ENCODE measurements at regions not wholly inside any gene's neighbourhood (a gene's known extent, or its start where the extent isn't known, plus 50 kb on each side); places are given as distances from the start of the nearest gene placed in this dataset.

DNA sequence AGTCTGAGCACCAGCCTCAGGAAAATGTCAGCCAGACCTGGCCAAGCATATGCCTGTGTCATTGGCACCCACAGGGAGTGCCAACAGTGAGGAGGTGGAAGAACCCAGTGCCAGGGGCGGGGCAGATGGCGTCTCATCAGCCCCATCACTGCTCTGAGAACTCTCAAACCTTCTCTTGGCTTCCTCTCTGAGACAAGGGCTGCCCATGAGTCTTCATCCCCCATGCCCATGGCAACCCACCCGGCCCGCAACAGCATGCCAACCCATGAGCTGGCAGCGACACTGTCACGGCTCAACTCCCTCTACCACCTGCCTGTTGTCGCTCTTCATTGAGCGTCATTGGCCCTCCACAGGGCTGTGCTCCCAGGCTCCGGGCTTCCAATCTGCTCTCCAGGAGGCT lies 340.5 kb downstream of the BUD13 start:
- ATAC-seq (no peak), DNase-seq (ENCODE audit: low read depth, low spot score) (no peak)
- peaks cover 6% of the 10 kb centered on the region; the same call in 1 of the 2 replicates for H3K27me3 ChIP-seq (ENCODE audit: control insufficient read depth, insufficient read depth, low read length)
- intact Hi-C loops (cut with micrococcal nuclease; ENCODE audit: unreplicated experiment) = no loop called here
- no TSS peak for BruUV-seq (replicated peaks)
- CTCF ChIA-PET = no interaction called here
- H3K27ac ChIP-seq (ENCODE audit: low read length) = no peak overlapping the region
- POLR2A ChIA-PET = no interaction called here
- TF ChIP-seq TCF7L2 (IDR thresholded peaks at IDR 0.05; ENCODE audit: low read depth, low read length) (no peak), SIN3A (IDR thresholded peaks at IDR 0.05; ENCODE audit: borderline replicate concordance, insufficient read depth, low read depth, low read length) (no peak), POLR2AphosphoS5 (IDR thresholded peaks at IDR 0.05; ENCODE audit: low read depth, low read length) (no peak)
- TF ChIP-seq, protein P1, sequence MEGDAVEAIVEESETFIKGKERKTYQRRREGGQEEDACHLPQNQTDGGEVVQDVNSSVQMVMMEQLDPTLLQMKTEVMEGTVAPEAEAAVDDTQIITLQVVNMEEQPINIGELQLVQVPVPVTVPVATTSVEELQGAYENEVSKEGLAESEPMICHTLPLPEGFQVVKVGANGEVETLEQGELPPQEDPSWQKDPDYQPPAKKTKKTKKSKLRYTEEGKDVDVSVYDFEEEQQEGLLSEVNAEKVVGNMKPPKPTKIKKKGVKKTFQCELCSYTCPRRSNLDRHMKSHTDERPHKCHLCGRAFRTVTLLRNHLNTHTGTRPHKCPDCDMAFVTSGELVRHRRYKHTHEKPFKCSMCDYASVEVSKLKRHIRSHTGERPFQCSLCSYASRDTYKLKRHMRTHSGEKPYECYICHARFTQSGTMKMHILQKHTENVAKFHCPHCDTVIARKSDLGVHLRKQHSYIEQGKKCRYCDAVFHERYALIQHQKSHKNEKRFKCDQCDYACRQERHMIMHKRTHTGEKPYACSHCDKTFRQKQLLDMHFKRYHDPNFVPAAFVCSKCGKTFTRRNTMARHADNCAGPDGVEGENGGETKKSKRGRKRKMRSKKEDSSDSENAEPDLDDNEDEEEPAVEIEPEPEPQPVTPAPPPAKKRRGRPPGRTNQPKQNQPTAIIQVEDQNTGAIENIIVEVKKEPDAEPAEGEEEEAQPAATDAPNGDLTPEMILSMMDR (IDR thresholded peaks at IDR 0.05) = no peak
- TF ChIP-seq, protein P2, sequence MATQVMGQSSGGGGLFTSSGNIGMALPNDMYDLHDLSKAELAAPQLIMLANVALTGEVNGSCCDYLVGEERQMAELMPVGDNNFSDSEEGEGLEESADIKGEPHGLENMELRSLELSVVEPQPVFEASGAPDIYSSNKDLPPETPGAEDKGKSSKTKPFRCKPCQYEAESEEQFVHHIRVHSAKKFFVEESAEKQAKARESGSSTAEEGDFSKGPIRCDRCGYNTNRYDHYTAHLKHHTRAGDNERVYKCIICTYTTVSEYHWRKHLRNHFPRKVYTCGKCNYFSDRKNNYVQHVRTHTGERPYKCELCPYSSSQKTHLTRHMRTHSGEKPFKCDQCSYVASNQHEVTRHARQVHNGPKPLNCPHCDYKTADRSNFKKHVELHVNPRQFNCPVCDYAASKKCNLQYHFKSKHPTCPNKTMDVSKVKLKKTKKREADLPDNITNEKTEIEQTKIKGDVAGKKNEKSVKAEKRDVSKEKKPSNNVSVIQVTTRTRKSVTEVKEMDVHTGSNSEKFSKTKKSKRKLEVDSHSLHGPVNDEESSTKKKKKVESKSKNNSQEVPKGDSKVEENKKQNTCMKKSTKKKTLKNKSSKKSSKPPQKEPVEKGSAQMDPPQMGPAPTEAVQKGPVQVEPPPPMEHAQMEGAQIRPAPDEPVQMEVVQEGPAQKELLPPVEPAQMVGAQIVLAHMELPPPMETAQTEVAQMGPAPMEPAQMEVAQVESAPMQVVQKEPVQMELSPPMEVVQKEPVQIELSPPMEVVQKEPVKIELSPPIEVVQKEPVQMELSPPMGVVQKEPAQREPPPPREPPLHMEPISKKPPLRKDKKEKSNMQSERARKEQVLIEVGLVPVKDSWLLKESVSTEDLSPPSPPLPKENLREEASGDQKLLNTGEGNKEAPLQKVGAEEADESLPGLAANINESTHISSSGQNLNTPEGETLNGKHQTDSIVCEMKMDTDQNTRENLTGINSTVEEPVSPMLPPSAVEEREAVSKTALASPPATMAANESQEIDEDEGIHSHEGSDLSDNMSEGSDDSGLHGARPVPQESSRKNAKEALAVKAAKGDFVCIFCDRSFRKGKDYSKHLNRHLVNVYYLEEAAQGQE (IDR thresholded peaks at IDR 0.05; ENCODE audit: insufficient read depth in 1 of 2, low read depth in 2 of 2, low read length in 1 of 2) = no peak
- no peak overlapping the region for H3K4me3 ChIP-seq (ENCODE audit: low read depth in 2 of 2, low read length in 2 of 2)
- in situ Hi-C loops (cut with HindIII; ENCODE audit: low pct_unique_long_range_greater_than_20kb, low sequenced_read_pairs) = no loop called here
- H3K4me1 ChIP-seq (ENCODE audit: control insufficient read depth, insufficient read depth, low read length) = no peaks in the 10 kb centered on the region; the same call in 1 of the 2 replicates
- no peaks in the 10 kb centered on the region for H3K9me3 ChIP-seq (ENCODE audit: control insufficient read depth, insufficient read depth, low read depth, low read length)
- no peaks in the 10 kb centered on the region for H3K36me3 ChIP-seq (ENCODE audit: control insufficient read depth, insufficient read depth, low read length)

DNA sequence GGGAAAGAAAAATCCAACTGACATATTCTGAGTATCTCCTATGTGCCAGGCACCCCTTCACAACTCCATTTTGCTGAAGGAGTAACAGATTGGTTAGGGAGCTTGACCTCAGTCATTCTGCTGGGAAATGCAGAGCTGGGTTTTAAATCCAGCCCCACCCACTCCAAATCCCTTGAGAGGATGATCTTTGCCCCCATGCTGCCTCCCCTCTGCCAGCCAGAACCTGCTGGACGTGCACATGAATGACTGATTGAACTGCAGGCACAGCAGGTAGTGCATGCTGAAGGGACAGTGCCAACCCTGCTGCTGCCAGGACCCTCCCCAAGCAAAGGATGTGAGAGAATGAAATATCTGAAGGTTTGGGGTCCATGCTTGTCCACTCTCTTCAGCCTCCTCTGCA lies 340.9 kb downstream of the BUD13 start:
- Histone ChIP-seq H3K4me3 (ENCODE audit: low read depth in 2 of 2, low read length in 2 of 2) (no peak overlapping the region), H3K27ac (ENCODE audit: low read length) (no peak overlapping the region), H3K4me1 (ENCODE audit: control insufficient read depth, insufficient read depth, low read length) (no peaks in the 10 kb centered on the region; the same call in 1 of the 2 replicates), H3K27me3 (ENCODE audit: control insufficient read depth, insufficient read depth, low read length) (peaks cover 6% of the 10 kb centered on the region; the same call in 1 of the 2 replicates), H3K9me3 (ENCODE audit: control insufficient read depth, insufficient read depth, low read depth, low read length) (no peaks in the 10 kb centered on the region), H3K36me3 (ENCODE audit: control insufficient read depth, insufficient read depth, low read length) (no peaks in the 10 kb centered on the region)
- TF ChIP-seq TCF7L2 (IDR thresholded peaks at IDR 0.05; ENCODE audit: low read depth, low read length) (no peak), POLR2AphosphoS5 (IDR thresholded peaks at IDR 0.05; ENCODE audit: low read depth, low read length) (no peak), SIN3A (IDR thresholded peaks at IDR 0.05; ENCODE audit: borderline replicate concordance, insufficient read depth, low read depth, low read length) (no peak)
- TF ChIP-seq, protein P2 (IDR thresholded peaks at IDR 0.05; ENCODE audit: insufficient read depth in 1 of 2, low read depth in 2 of 2, low read length in 1 of 2) = no peak
- TF ChIP-seq, protein P1 (IDR thresholded peaks at IDR 0.05) = no peak
- DNase-seq (ENCODE audit: low read depth, low spot score) (no peak), ATAC-seq (no peak)
- BruUV-seq (replicated peaks) = no TSS peak
- CTCF ChIA-PET = no interaction called here
- in situ Hi-C loops (cut with HindIII; ENCODE audit: low pct_unique_long_range_greater_than_20kb, low sequenced_read_pairs) (no loop called here), intact Hi-C loops (cut with micrococcal nuclease; ENCODE audit: unreplicated experiment) (no loop called here)
- POLR2A ChIA-PET = no interaction called here
